Right kidney (tissue), 1 donor: ENCODE measurements at regions not wholly inside any gene's neighbourhood (a gene's known extent, or its start where the extent isn't known, plus 50 kb on each side); places are given as distances from the start of the nearest gene placed in this dataset.
"Not testable (repeated sequence)": the region's sequence is repeated elsewhere in the genome, so short reads cannot be mapped to it uniquely, and the experiment has no call there.

Experiments used
- DNase-seq: peaks from one replicate; pipeline ENCODE4 v3.0.0-alpha.2; 2016

- DNase-seq = no peak
These were observed 128.2 kb downstream of the SLC7A11 start for GRCh38 chr4:138113819-138114400.

DNA sequence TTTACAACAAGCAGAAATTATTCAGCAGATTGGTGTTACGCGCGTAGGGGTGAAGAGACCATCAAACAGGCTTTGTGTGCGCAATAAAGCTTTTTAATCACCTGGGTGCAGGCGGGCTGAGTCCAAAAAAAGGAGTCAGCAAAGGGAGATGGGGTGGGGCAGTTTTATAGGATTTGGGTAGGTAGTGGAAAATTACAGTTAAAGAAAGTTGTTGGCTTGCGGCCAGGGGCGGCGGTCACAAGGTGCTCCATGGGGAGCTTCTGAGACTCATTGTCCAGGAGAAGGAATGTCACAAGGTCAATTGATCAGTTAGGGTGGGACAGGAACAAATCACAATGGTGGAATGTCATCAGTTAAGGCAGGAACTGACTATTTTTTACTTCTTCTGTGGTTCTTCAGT, 129.3 kb downstream of the SLC7A11 start:
- DNase-seq = not testable (repeated sequence)

- no peak for DNase-seq
These were observed 129.8 kb downstream of the SLC7A11 start for GRCh38 chr4:138112389-138112788.

- no peak for DNase-seq
These were observed 130.6 kb downstream of the SLC7A11 start for GRCh38 chr4:138111462-138112000.

- no peak for DNase-seq
These were observed 131.3 kb downstream of the SLC7A11 start for GRCh38 chr4:138110815-138111214.

GRCh38 chr4:138107023-138107422, 135.1 kb downstream of the SLC7A11 start:
- DNase-seq = no peak

- no peak for DNase-seq
These were observed 136.8 kb downstream of the SLC7A11 start for GRCh38 chr4:138105331-138105730.

GRCh38 chr4:138104284-138104680, 137.9 kb downstream of the SLC7A11 start:
- no peak for DNase-seq

DNA sequence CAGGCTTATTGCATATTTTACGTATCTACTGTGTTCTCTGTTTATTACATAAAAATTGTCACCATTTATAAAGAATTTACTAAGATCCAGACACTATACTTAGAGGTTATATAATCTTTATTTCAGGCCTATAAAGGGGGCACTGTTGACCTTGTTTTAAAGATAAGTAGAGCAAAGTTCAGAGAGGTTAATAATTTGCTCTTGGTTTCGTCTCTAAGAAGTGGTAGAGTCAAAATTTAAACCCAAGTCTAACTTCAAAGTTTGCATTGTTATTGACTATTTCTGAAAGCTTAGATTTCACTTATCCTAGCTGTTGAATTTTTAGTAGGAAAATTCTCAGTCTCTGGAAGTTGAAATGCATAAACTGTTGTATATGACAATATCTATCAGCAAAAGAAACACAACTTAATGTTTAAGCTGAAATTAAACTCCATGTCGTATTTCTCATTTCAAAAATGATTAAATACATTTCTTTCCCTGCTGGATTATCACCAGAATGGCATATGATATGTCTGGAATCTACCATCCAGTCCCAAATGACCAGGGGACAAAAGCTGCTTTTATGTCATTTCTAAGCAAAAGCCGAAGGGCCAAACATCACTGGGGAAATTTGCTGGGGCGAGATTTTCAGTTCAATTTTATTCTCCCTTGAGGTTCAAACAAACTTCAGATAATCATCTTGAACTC, 138.4 kb downstream of the SLC7A11 start:
- DNase-seq = no peak

- no peak for DNase-seq
These were observed 142.8 kb downstream of the SLC7A11 start for GRCh38 chr4:138099385-138099784.

- no peak for DNase-seq
These were observed 144.1 kb downstream of the SLC7A11 start for GRCh38 chr4:138097912-138098600.

DNA sequence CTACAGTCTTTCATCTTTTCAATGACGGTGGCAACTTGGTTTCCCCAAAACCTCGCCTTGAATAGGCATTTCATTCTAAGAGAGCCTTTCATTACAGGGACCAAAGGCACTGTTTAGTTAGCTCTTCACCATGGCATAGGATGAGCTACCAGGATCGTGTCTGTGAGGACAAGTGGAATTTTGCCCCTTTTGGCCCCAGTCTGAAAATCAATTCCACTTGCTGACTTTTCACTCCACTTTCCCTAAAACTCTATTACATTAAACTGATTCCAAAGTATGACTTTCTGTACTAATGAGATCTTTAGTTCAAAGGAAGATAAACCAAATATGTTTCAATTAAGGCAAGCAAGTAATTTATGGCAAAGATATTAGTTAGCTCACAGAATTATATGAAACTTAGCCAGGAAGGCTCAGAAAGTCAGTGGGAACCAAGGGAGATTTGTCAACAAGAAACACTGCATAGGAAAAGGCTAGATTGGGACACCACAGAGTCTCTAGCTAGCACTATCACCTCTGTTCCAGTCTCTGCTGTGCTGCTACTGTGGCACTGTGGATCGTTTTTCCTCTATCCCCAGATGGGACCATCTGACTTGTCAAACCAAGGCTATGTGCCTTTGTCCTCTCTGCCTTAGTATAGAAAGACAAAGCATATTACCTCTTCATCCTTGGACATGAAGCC, 145.6 kb downstream of the SLC7A11 start:
- no peak for DNase-seq

DNA sequence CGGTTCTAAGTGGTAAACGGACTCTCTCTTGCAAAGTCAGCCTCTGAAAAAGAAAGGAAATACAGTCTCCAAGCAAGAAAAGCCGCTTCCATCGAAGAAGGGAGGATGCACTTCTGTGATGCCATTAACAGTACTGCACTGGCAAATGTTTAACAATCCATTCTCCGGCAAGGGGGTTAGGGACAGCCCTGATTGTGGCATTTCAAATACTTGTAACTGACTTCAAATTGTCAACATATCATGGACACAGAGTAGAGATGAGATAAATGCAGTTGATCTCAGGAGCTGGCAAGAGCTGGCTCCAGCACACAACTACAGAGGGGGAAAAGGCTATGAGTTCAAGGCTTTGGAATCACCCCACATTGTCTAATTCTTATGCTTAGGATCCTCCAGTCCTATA, 146.8 kb downstream of the SLC7A11 start:
- no peak for DNase-seq

- no peak for DNase-seq
These were observed 150.1 kb downstream of the SLC7A11 start for GRCh38 chr4:138092060-138092459.

- DNase-seq = no peak
These were observed 151.1 kb downstream of the SLC7A11 start for GRCh38 chr4:138090918-138091676.

GRCh38 chr4:138090150-138090917, 151.8 kb downstream of the SLC7A11 start:
- peak; percentile 65 for DNase-seq

- DNase-seq = no peak
These were observed 153.5 kb downstream of the SLC7A11 start for GRCh38 chr4:138088449-138089208.

DNA sequence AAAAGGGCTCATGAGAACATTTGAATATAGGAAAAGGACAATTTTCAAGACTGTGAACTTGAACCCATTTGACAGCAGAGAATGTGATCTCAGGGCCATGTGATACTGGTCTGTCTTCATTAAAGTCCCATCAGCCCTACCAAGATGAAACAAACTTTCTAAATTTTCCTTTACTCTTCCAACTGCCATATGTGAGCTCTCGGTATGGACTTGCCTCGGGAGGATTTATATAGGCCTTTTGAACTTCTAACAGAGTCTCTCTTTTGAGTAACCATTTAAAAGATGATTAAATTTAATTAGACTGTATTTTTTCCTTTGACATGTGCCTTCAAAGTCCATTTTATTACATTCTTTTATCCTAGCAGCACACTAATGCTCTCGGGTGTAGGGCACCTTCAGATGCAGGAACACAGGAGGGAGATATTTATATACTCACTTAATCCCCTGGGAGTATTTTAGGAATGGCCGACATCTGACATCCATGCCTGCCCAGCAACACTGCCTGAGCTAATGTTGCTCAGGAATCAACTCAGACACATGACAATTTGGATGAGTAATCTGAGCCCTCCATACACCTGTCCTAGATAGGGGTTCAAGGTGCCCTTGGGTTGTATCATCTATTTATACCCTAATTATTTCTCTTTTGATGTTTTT, 155.0 kb downstream of the SLC7A11 start:
- DNase-seq = peak; percentile 28

DNA sequence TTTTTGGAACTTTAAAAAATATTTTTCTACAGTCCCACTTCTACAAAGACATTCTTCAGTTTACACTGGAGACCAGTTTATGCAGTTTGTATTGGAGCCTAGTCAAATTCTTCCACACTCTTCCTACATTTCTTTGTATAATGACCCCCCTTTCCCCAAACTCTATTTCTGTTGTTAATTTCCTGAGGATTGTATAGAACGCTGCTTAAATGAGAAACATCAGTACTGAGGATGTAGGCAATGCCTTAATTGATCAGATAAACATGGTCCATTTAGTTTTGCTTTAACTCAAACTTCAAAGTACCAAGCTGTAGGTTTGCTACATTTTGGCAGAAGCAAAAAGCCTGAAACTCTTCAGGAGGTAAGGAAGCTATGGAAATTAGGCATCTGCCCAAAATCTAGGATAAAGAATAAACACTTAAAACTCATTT, 155.5 kb downstream of the SLC7A11 start:
- no peak for DNase-seq
